ENCODE measurements at regions not wholly inside any gene's neighbourhood (a gene's known extent, or its start where the extent isn't known, plus 50 kb on each side); places are given as distances from the start of the nearest gene placed in this dataset.

GRCh38 chr11:42422090-42422489 is 889.7 kb upstream of the API5 start:
- TF ChIP-seq, protein P1, sequence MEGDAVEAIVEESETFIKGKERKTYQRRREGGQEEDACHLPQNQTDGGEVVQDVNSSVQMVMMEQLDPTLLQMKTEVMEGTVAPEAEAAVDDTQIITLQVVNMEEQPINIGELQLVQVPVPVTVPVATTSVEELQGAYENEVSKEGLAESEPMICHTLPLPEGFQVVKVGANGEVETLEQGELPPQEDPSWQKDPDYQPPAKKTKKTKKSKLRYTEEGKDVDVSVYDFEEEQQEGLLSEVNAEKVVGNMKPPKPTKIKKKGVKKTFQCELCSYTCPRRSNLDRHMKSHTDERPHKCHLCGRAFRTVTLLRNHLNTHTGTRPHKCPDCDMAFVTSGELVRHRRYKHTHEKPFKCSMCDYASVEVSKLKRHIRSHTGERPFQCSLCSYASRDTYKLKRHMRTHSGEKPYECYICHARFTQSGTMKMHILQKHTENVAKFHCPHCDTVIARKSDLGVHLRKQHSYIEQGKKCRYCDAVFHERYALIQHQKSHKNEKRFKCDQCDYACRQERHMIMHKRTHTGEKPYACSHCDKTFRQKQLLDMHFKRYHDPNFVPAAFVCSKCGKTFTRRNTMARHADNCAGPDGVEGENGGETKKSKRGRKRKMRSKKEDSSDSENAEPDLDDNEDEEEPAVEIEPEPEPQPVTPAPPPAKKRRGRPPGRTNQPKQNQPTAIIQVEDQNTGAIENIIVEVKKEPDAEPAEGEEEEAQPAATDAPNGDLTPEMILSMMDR (IDR thresholded peaks at IDR 0.05; ENCODE audit: low read length) = no peak
- no peak for TF ChIP-seq EZH2phosphoT487 (IDR thresholded peaks at IDR 0.05; ENCODE audit: low read length)

All from MM.1S (cell line).